CD4-positive, alpha-beta T cell (primary cell): ENCODE measurements at regions not wholly inside any gene's neighbourhood (a gene's known extent, or its start where the extent isn't known, plus 50 kb on each side); places are given as distances from the start of the nearest gene placed in this dataset.
A peak's percentile ranks its signal among the peaks of the same experiment; 100 is the strongest.

Experiments used
- ATAC-seq: fragments of 200-7000 bp; cut with Tn5 transposase; one replicate; pipeline ENCODE4 v1.10.0; 2022; ENCODE audit warnings: mild to moderate bottlenecking; ENCODE audit not compliant: poor library complexity
- CTCF ChIA-PET: fragments of 350-600 bp; sonication (Branson Sonifier 250); formaldehyde crosslinking; loops from one replicate; lab custom pipeline; 2021; ENCODE audit warnings: antibody characterized with exemption, inconsistent platforms; lab: Charles Lee
- POLR2A ChIA-PET: fragments of 350-600 bp; sonication (Branson Sonifier 250); formaldehyde crosslinking; loops from one replicate; lab custom pipeline; 2021; ENCODE audit warnings: antibody characterized with exemption, inconsistent platforms; lab: Charles Lee
- DNase-seq, 14 experiments: peaks; one replicate each; pipeline ENCODE4 v3.0.0-alpha.2; 2013 to 2020; ENCODE audit warnings: mixed read lengths in 2 of 14
- H3K27ac ChIP-seq, 2 donors: one replicate each; pipeline versions ENCODE4 v1.5.1 to v1.7.0; 2013; ENCODE audit warnings: low read length in 2 of 2, low read depth in 1 of 2, mild to moderate bottlenecking in 1 of 2
- H3K27me3 ChIP-seq, 2 experiments: 1 replicate in 1 of 2; 2 replicates in 1 of 2; pipeline versions ENCODE4 v1.6.1 to v1.7.0; 2013; ENCODE audit warnings: low read length in 2 of 2, control low read depth in 1 of 2, mild to moderate bottlenecking in 1 of 2, moderate library complexity in 1 of 2; ENCODE audit not compliant: insufficient read depth in 2 of 2, control insufficient read depth in 1 of 2
- H3K36me3 ChIP-seq: one replicate; pipeline ENCODE4 v1.6.1; 2013; ENCODE audit warnings: low read length, control low read depth; ENCODE audit not compliant: insufficient read depth
- H3K4me1 ChIP-seq: one replicate; pipeline ENCODE4 v1.6.1; 2013; ENCODE audit warnings: low read length, control low read depth; ENCODE audit not compliant: insufficient read depth
- H3K4me3 ChIP-seq: one replicate; pipeline ENCODE4 v1.5.1; 2013; ENCODE audit warnings: mild to moderate bottlenecking, low read length, moderate library complexity
- H3K9me3 ChIP-seq, 2 experiments: 1 replicate in 1 of 2; 2 replicates in 1 of 2; pipeline versions ENCODE4 v1.6.1 to v1.7.0; 2013; ENCODE audit warnings: low read length in 2 of 2, mild to moderate bottlenecking in 2 of 2, control low read depth in 1 of 2, moderate library complexity in 1 of 2; ENCODE audit not compliant: control insufficient read depth in 1 of 2, insufficient read depth in 1 of 2
- H3K27ac Mint-ChIP-seq: one replicate; pipeline ENCODE4 v1.8.0; 2020; ENCODE audit warnings: mixed read lengths
- H3K27me3 Mint-ChIP-seq: one replicate; pipeline ENCODE4 v1.8.0; 2021; ENCODE audit warnings: mixed read lengths
- H3K36me3 Mint-ChIP-seq: one replicate; pipeline ENCODE4 v1.8.0; 2021; ENCODE audit warnings: low read depth, mixed read lengths
- H3K4me1 Mint-ChIP-seq: one replicate; pipeline ENCODE4 v1.8.0; 2021; ENCODE audit warnings: low read depth, mixed read lengths
- H3K4me3 Mint-ChIP-seq: one replicate; pipeline ENCODE4 v1.8.0; 2020; ENCODE audit warnings: mild to moderate bottlenecking, mixed read lengths
- H3K9me3 Mint-ChIP-seq: one replicate; pipeline ENCODE4 v1.8.0; 2020; ENCODE audit warnings: mixed read lengths
- intact Hi-C, 2 experiments: fragments of 100-400 bp; cut with DNase I in 1 of 2; cut with micrococcal nuclease in 1 of 2; formaldehyde crosslinking; loops; one replicate each; pipeline versions ENCODE4 v1.15.1 to v1.9.0; 2023 to 2025; cut with DNase I, micrococcal nuclease
- TF ChIP-seq, protein P1 (sequence below): fragments of 200-600 bp; IDR thresholded peaks from one replicate; pipeline ENCODE4 v1.8.0; 2022; ENCODE audit warnings: antibody characterized with exemption, mild to moderate bottlenecking

DNA sequence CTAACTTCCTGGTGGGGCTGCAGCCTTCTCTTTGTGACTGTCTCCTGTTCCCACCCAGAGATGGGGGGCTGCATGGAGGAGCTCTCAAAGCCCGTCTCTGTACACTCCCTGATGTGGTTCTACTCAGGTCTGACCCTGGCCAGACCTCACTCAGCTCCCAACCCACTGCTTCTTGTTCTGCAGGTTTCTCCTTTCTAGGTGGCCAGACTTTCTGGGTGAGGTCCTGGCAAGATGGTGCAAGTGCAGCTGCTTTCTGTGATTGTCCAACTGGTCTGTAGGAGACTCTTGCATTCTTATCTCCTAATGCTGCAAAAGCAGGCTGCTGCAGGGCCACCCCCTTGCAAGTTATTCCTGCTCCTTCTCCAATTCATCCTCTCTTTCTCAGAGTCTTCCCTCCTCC, 77.4 kb upstream of the XCR1 start:
- Histone ChIP-seq H3K9me3 (no peaks in the 10 kb centered on the region), H3K27ac (no peak overlapping the region), H3K36me3 (no peaks in the 10 kb centered on the region), H3K27me3 (no peaks in the 10 kb centered on the region), H3K4me1 (peaks cover 31% of the 10 kb centered on the region), H3K4me3 (no peak overlapping the region)
- ATAC-seq (no peak), DNase-seq (no peak)
- ChIA-PET CTCF (interaction anchor here (0.8 kb wide), 1 partner anchor 171 kb away, joined by 3 read pairs; no protein-coding TSS in a partner anchor), POLR2A (no interaction called here)
- H3K4me1 Mint-ChIP-seq: peaks cover 24% of the 10 kb centered on the region
- no peak overlapping the region for H3K4me3 Mint-ChIP-seq
- H3K27ac Mint-ChIP-seq: no peak overlapping the region
- intact Hi-C loops: no loop called here
- TF ChIP-seq, protein P1, sequence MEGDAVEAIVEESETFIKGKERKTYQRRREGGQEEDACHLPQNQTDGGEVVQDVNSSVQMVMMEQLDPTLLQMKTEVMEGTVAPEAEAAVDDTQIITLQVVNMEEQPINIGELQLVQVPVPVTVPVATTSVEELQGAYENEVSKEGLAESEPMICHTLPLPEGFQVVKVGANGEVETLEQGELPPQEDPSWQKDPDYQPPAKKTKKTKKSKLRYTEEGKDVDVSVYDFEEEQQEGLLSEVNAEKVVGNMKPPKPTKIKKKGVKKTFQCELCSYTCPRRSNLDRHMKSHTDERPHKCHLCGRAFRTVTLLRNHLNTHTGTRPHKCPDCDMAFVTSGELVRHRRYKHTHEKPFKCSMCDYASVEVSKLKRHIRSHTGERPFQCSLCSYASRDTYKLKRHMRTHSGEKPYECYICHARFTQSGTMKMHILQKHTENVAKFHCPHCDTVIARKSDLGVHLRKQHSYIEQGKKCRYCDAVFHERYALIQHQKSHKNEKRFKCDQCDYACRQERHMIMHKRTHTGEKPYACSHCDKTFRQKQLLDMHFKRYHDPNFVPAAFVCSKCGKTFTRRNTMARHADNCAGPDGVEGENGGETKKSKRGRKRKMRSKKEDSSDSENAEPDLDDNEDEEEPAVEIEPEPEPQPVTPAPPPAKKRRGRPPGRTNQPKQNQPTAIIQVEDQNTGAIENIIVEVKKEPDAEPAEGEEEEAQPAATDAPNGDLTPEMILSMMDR: no peak
- H3K36me3 Mint-ChIP-seq: no peaks in the 10 kb centered on the region
- no peaks in the 10 kb centered on the region for H3K9me3 Mint-ChIP-seq
- H3K27me3 Mint-ChIP-seq: peaks cover 3% of the 10 kb centered on the region

DNA sequence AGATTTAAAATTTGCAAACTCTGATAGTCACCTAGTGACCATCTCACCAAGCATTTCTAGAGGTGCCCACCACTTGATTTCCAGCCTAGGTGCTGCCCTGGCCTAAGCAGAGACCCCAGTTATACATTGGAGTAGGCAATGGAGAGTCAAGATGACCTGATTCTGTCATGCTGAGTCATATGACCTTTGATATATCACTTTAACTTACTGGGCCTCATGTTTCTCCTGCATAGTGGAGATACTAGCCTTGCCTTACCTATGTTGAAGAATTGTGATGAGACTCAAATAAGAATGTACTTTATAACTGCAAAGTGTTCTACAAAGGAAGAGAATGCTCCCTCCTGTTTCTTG, 75.5 kb upstream of the XCR1 start:
- H3K27me3 Mint-ChIP-seq: no peaks in the 10 kb centered on the region
- intact Hi-C loops: no loop called here

DNA sequence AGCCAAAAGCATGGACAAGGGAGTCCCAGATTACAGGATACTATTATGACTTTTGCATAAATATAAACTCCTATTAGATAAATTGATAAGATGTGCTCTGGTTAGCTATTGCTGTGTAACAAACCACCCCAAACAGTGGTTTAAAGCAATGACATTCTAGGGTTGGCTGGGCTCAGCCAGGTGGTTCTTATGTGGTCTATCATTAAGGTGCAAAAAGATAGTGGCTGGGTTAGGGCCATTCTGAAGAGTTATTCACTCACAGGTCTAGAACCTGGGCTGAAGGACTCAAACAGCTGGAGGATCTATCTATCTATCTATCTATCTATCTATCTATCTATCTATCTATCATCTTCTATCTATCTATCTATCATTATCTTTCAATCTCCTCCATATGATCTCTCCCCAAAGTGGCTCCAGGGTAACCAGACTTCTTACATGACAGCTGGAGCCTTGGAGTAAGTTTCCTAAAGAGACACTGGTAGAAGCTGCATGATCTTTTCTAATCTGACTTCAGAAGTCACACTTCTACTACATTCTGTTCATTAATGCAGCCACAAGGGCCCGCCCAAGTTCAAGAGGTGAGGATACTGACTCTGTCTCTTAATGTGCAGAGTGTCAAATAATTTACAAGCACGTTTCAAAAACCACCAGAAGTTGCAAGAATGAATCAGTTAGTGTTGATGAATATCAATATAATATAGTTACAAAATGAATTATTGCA, 74.9 kb upstream of the XCR1 start:
- no peak overlapping the region for H3K27ac Mint-ChIP-seq
- TF ChIP-seq, protein P1: no peak
- H3K4me3 Mint-ChIP-seq: no peak overlapping the region
- H3K9me3 ChIP-seq: no peaks in the 10 kb centered on the region
- H3K27ac ChIP-seq: no peak overlapping the region
- H3K27me3 ChIP-seq: no peaks in the 10 kb centered on the region
- H3K4me1 Mint-ChIP-seq: peaks cover 38% of the 10 kb centered on the region
- no peaks in the 10 kb centered on the region for H3K36me3 Mint-ChIP-seq
- CTCF ChIA-PET: no interaction called here
- no peaks in the 10 kb centered on the region for H3K36me3 ChIP-seq
- no peaks in the 10 kb centered on the region for H3K9me3 Mint-ChIP-seq
- no peaks in the 10 kb centered on the region for H3K27me3 Mint-ChIP-seq
- H3K4me3 ChIP-seq: no peak overlapping the region
- POLR2A ChIA-PET: no interaction called here
- intact Hi-C loops: no loop called here
- H3K4me1 ChIP-seq: peaks cover 28% of the 10 kb centered on the region
- DNase-seq (peak in 1 of 14 experiments; percentile 61), ATAC-seq (no peak)

More for the DNA sequence above, 75.5 kb upstream of the XCR1 start:
- Mint-ChIP-seq H3K9me3 (no peaks in the 10 kb centered on the region), H3K4me3 (no peak overlapping the region), H3K36me3 (no peaks in the 10 kb centered on the region), H3K27ac (no peak overlapping the region), H3K4me1 (peaks cover 32% of the 10 kb centered on the region)
- Histone ChIP-seq H3K4me3 (no peak overlapping the region), H3K9me3 (no peaks in the 10 kb centered on the region), H3K4me1 (peaks cover 27% of the 10 kb centered on the region), H3K27me3 (no peaks in the 10 kb centered on the region), H3K27ac (no peak overlapping the region), H3K36me3 (no peaks in the 10 kb centered on the region)
- ATAC-seq: no peak
- ChIA-PET CTCF (no interaction called here), POLR2A (no interaction called here)
- no peak for DNase-seq
- TF ChIP-seq, protein P1: no peak
